ENCODE measurements at regions not wholly inside any gene's neighbourhood (a gene's known extent, or its start where the extent isn't known, plus 50 kb on each side); places are given as distances from the start of the nearest gene placed in this dataset.
"Not testable (repeated sequence)": the region's sequence is repeated elsewhere in the genome, so short reads cannot be mapped to it uniquely, and the experiment has no call there.

DNA sequence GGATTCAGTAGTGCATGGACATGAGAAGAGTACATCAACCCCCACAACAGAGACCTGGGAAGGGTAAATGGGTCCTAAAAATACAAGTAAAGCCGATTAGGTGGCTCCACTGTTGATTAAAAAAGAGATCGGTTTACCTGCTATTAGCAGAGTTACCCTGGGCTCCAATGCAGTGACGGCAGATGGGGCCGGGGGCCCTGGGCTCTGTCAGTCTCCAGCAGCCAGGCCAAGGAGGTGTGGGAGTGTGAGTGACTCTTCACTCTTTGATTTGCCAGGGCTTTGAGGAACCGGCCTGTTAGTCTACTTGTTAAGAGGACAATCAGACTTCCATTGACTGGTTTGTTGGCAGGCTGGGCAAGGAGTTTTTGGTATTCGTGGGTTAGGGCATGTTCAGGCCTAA lies 1368.7 kb downstream of the UQCRFS1 start:
- no peak for DNase-seq

DNA sequence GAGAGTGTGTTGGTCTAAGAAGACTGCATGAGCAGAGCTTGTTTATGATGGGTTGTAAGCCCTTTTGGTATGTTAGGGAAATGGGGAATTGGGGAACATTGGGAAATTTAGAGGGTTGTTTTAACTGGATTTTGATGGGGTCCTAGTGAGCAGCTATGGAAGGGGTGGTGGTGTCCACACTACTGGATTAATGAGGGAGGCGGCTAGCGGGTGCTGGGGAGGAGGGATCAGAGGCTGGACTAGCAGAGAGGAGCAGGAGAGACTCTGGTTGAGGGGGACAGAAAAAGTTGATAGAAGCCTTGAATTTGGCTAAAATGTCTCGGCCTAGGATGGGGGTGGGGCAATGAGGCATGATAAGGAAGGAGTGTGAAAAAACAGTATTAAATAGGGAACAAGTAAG lies 1369.1 kb downstream of the UQCRFS1 start:
- no peak for DNase-seq

DNA sequence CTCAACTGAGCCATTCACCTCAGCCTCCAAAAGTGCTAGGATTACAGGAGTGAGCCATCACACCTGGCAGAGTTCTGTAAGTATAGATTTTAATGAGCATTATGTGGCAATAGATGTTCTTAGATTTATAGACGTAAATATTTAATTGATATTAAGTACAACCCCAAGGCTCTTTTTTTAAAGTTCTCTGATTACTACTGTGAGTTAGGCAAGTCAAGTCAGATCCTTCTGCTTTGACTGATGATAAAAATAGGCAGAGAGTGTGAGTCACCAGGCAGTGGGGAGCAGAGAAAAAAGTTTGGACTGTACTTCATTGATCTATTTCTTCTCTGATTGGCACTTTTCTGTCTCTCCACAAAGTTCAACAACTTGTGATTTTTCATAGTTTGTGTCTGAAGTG lies 1379.9 kb downstream of the UQCRFS1 start:
- no peak for DNase-seq

DNA sequence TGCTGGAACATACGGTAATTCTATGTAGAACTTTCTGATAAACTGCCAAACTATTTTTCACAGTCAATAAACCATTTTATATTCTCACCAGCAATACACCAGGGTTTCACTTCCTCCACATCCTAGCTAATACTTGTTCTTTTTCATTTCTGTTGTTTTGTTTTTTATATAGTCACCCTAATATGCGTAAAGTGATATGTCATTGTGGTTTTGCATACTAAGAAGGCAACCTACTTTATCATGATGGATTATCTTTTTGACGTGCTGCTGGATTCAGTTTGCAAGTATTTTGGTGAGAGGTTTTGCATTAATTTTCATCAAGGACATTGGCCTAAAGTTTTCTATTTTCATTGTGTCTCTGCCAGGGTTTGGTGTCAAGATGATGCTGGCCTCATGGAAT lies 1384.1 kb downstream of the UQCRFS1 start:
- DNase-seq, result no peak

DNA sequence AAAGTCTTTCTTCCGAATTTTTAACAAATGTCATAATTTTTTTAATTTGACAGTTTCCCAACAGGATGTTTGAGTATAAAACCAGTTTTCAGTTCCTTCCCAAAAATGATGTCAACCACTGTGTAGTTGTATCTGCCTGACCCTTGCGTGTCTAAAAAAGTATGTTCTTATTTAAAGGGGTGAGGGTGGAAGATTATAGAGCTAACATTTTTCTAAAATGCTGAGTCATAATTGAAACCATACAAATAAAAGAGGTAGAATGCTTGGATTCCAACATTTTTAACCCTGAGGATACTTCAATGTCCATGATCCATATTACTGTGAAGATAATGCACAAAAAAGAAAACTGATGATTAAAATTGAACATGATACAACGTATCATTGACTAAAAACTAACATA lies 1388.8 kb downstream of the UQCRFS1 start:
- DNase-seq, result no peak

DNA sequence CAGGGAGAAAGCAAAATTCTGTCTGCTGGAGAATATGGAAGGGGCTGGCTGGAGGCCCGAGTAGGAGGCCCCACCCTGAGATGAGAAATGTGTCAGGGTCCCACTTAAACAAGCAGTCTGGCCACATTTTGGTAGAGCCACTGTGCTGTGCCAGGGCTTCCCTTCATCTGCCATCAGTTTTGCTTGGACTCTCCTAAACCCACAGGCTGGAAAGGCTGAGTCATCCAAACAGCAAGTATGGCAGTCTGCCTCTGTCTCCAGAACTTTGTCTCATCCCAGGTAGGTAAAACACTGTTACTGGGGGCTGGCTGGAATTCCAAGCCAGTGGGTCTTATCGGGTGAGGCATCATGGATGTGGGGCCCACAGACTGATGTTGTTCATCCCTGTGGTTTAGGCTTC lies 1390.6 kb downstream of the UQCRFS1 start:
- no peak for DNase-seq

DNA sequence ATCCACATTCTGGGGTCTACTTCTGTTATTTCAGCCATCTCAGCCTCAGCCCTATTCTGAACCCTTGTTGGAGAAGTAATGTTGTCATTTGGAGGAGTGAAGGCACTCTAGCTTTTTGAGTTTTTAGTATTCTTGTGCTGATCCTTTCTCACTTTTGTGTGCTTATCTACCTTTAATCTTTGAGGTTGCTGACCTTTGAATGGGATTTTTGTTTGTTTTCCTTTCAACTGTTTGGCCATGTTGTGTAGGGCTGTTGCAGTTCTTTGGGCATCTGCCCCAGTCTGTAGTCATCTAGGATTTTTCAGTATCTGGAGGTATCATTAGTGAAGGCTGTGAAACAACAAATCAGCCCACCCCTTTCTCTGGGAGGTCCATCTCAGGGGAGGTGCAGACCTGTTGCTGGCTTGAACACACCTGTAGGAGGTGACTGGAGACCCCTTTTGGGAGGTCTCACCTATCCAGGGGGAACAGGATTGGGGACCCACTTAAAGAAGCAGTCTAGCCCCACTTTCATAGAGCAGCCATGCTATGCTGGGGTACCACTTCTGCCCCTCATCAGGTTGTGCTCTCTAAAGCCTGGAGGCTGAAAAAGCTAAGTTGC lies 1391.4 kb downstream of the UQCRFS1 start:
- DNase-seq, result no peak

DNA sequence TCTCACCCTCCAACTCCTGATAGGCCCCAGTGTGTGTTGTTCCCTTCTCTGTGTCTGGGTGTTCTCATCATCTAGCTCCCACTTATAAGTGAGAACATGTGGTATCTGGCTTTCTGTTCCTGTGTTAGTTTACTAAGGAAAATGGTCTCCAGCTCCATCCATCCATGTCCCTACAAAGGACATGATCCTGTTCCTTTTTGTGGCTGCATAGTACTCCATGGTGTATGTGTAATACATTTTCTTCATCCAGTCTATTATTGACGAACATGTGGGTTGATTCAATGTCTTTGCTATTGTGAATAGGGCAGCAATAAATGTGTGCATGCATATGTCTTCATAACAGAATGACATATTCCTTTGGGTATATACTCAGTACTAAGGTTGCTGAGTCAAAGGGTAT lies 1397.0 kb downstream of the UQCRFS1 start:
- DNase-seq, result no peak

DNA sequence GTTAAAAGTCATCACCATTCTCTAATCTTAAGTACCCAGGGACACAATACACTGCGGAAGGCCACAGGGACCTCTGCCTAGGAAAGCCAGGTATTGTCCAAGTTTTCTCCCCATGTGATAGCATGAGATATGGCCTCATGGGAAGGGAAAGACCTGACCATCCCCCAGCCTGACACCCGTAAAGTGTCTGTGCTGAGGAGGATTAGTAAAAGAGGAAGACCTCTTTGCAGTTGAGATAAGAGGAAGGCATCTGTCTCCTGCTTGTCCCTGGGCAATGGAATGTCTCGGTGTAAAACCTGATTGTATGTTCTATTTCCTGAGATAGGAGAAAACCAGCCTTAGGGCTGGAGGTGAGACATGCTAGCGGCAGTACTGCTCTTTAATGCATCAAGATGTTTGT lies 1398.1 kb downstream of the UQCRFS1 start:
- not testable (repeated sequence) for DNase-seq

DNA sequence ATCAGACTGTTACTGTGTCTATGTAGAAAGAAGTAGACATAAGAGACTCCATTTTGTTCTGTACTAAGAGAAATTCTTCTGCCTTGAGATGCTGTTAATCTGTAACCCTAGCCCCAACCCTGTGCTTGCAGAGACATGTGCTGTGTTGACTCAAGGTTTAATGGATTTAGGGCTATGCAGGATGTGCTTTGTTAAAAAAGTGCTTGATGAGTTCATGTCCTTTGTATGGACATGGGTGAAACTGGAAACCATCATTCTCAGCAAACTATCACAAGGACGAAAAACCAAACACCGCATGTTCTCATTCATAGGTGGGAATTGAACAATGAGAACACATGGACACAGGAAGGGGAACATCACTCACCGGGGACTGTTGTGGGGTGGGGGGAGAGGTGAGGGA lies 1398.7 kb downstream of the UQCRFS1 start:
- DNase-seq, result not testable (repeated sequence)

DNA sequence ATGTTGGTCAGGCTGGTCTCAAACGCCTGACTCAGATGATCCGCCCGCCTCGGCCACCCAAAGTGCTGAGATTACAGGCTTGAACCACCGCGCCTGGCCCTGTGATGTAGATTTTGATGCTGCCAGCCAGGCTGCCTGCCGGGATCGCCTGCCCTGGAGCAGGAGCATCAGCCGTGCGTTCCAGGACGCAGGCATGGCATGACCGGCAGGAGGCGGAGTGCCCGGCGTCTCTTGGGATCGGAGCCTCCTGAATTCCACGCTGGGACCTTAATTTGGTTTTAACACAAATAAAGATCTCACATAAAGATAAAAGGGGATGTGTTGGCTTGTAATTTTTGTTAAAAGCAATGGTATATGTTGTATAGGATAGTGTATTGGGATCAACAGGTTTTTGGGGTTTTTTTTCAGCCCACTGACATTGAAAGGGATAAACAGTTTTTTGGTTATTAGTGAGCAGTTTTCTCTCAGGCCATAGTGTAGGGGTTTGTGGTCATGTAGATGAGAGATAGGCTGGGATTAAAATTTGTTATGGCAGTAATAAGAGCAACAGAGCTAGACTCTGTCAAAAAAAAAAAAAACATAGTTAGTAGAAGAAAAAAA lies 1406.4 kb downstream of the UQCRFS1 start:
- no peak for DNase-seq

DNA sequence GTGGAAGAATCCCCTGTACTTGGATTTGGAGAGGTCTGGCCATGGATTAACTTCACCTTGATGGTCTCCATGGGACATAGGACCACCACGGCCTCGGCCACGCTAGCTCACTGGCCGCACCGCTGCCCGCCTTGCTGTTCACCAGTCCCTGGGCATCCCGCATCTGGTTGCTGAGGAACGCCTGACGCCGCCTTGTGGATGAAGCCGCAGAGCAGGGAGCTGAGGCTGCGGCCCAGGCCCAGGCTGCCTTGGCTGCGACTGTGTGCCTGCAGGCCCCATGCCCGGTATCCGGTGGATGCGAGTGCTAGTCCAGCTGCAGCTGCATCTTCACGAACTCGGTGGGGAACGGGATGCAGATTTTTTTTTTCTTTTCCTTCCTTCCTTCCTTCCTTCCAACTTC lies 1407.1 kb downstream of the UQCRFS1 start:
- no peak for DNase-seq

DNA sequence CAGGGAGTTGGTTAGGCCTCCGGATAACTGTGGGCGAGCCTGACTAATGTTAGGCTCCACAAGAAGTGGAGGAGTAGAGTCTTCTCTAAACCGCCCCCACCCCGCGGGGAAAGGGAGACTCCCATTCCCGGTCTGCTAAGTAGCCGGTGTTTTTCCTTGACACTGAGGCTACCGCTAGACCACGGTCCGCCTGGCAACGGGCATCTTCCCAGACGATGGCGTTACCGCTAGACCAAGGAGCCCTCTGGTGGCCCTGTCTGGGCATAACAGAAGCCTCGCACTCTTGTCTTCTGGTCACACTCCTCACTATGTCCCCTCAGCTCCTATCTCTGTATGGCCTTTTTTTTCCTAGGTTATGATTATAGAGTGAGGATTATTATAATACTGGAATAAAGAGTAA lies 1410.7 kb downstream of the UQCRFS1 start:
- DNase-seq, result not testable (repeated sequence)

DNA sequence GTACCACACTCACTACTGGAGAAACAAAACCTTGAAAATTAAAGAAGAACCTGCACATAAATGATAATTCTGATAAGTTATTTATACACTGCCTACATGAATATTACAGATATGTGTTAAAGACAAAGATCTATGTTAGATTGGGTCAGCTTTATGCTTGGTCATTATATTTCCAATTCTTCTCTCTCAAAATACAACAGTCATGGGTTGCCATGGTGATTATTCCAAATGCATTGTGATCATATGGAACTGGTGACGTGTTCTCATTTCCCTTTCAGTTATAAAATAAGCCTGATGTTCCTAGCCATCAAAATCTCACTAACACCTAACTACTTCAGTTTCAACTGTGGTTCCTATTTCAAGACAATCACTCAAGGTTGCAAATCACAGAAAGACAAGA lies 1416.4 kb downstream of the UQCRFS1 start:
- no peak for DNase-seq

DNA sequence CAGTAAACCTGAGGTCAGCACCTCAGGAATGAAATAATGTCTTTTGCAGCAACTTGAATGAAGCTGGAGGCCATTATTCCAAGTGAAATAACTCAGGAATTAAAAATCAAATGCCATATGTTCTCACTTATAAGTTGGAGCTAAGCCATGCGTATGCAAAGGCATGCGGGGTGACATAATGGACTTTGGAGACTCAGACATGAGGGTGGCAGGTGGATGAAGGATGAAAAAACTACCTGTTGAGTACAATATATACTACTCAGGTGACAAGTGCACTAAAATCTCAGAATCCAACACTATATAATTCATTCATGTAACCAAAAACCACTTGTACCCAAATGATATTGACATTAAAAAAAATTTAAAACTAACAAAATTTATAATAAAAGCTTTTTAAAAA lies 1416.9 kb downstream of the UQCRFS1 start:
- no peak for DNase-seq

DNA sequence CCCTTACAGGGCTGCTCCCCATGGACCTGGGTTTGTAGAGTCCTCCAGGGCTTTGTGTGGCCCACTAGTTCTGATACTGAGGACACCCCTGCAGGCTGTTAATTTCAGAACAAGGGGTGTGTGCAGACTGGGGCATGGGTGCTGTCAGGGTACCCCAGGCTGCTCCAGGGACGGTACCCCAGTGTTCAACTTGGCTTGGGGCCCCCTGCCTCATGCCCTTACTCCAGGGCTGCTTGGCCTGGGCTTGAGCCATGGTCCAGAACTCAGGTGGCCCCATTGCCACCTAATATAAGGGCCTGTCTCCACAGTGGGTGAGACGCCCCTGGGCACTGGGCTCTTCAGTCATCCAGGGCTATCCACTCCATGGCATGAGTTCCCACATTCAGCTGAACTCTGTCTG lies 1417.6 kb downstream of the UQCRFS1 start:
- no peak for DNase-seq

DNA sequence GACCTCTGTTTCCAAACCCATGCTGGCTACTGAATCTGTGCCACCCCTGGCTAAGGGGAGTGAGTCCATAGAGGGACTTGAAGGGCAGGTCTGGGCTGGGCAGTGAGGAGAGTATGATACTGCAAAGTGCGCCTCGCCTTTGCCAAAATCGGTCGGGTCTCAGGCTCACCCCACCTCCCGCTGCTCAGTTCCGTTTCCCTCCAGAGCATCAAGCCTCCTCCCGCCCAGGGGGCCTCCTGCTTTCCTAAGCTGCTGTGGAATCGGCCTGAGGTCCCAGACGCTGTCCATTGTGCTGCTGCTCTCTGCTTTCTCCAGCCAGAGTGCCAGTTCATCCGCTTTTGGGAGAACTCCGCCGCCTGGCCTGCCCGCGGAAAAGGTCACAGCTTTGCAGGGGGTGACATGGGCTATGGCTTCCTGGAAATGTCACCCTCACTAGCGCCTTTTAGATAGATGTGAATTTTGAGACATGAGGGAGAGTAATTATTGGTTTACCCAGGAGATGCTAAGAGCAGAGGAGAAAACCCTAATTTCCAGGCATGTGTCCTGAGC lies 1418.4 kb downstream of the UQCRFS1 start:
- DNase-seq, result peak; percentile 36

DNA sequence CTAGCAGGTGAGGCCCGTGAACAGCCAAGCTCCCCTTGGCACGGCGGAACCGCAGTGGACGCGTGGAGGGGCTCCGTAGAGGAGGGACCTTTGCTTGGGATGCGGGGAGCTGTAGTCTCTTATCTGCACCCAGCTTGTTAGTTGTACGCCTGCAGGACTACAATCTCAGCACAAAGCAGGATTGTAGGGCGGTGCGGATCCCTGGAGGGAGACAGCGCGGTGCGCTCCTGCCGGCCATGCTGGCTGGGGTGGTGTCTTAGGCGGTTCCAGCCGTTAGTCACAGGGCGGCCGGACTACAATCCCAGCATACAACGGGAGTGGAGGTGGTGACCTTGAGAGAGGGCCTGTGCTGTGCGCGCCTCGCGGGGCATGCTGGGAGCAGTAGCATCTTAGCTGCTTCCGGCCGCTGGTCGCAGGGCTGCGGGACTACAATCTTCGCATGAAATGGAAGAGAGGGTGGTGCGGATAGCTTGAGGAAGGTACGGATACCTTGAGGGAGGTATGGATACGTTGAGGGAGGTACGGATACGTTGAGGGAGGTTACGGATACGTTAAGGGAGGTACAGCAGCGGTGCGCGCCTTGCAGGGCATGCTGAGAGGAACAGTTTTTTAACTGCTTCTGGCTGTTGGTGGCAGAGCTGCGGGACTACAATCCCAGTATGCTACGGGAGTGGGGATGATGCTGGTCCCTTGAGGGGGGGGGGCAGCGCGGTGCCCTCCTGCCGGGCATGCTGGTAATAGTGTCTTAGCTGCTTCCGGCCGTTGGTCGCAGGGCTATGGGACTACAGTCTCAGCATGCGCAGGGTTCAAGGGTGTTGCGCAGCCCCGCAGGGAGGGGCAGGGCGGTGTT lies 1419.1 kb downstream of the UQCRFS1 start:
- peak; percentile 94 for DNase-seq

DNA sequence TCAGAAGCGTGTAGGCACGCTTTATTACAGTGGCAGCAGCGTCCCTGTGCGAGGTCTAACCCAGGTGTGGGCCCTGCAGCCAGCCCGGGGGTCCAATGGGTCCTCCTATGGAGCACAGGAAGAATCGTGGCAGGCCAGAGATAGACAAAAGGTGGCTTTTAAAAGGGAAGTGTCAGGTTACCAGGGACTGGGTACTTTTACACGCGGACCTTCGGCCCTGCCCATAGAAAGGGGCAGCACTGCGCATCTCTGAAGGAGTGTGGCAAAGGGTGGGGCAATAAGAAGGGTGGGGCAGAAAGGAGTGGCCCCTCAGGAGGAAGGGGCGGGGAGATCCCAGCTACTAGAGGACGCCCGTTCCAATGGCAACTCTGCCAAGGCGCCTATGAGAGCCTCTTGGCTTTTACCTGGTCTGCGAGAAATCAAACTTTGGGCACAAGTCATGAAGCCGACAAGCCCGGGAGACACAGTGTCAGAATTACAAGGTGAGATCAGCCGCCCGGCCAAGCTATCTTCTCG lies 1419.8 kb downstream of the UQCRFS1 start:
- peak; percentile 69 for DNase-seq

DNA sequence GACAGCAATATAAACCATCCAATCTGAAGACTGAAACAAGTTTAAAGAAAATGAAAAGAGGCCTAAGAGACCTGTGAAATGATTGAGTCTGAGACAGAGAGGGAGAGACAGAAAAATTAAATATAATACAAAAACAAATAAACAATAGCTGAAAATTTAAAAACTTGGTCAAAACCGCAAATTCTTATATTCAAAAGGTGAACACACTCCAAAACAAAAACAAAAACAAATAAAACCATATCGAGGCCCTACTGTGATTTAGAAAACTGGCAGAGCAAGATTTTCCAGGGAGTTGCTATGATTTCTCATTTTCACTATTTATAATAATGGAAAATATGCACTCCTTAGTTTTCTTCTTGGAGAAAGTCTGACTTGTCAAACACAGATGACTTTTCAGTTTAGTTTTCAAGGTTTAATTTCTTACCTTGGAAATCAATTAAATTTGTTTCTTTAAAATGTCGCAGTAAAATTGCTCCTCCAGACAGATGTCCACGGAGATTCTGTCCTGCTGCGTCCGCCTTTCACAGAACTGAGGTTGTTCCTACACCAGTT lies 1420.3 kb downstream of the UQCRFS1 start:
- no peak for DNase-seq

DNA sequence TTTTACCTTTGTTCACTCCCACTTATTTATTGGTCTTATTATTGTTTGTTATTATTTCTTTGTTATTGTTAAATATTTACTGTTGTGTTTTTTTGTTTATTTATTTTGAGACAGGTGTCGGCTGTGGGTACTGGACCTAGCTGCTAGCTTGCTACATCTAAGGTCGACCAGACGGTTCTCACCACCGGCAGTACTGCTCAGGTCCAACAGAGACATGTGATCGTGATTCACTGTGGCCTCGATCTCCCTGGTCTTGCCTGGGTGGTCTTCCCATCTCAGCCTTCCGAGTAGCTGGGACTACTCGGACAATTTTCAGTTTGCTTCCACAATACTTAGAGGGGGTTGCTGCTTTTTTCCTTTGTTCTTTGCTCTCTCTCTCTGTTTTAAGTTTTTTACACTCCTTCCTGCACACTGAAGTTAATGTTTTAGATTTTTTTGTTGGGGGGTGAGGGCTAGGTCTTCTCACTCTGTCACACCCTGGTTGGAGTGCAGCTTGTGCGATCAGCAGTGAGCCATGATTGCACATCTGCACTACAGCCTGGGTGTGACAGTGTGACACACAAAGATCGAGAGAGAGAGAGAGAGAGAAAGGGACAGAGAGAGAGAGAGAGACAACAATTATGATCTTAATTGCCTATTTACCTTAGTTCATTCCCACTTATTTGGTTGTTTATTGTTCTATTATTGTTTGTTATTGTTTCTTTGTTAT lies 1432.4 kb downstream of the UQCRFS1 start:
- DNase-seq, result no peak

DNA sequence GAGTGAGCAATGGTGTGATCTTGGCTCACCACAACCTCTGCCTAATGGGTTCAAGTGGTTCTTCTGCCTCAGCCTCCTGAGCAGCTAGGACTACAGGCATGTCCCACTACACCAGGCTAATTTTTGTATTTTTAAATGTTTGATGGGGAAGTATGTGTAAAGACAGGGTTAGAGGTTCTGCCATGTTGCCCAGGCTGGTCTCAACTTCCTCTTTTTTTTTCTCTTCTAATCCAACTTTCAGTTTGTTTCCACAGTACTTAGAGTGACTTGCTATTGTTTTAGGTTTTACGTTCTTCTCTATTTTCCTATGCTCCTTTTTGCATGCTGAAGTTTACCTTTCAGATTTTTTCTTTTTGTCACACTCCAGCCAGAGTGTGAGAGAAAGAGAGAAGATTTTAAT lies 1433.0 kb downstream of the UQCRFS1 start:
- DNase-seq, result no peak

DNA sequence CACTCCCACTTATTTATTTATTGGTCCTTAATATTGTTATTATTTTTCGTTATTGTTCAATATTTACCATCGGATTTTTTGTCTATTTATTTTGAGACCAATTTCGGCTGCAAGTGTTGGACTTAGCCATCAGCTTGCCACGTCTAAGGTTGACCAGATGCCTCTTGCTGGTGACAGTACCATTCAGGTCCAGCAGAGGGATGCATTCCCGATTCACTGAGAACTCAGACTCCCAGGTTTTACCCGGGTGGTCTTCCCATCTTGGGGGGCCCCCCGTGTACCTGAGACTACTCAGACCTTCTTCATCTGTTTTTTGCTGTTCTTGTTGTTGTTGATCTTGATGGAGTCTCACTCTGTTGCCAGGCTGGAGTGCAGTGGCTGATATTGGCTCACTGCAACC lies 1435.2 kb downstream of the UQCRFS1 start:
- no peak for DNase-seq

Data from left hindlimb (tissue), 1 donor.